ENCODE measurements at regions not wholly inside any gene's neighbourhood (a gene's known extent, or its start where the extent isn't known, plus 50 kb on each side); places are given as distances from the start of the nearest gene placed in this dataset.

GRCh38 chr20:40821429-40821828, 132.4 kb upstream of the MAFB start:
- TF ChIP-seq CTCF (IDR thresholded peaks at IDR 0.05), result no peak
- TF ChIP-seq POLR2A (IDR thresholded peaks at IDR 0.05), result no peak
